Endometrium (tissue), 2 donors: ENCODE measurements at regions not wholly inside any gene's neighbourhood (a gene's known extent, or its start where the extent isn't known, plus 50 kb on each side); places are given as distances from the start of the nearest gene placed in this dataset.
"Not testable (repeated sequence)": the region's sequence is repeated elsewhere in the genome, so short reads cannot be mapped to it uniquely, and the experiment has no call there.

ENCODE experiments used
- FAIRE-seq: peaks from 2 replicates; lab custom pipeline; 2012; peaks lifted over from hg19 to GRCh38; lab: Jason Lieb, UNC
- donor health status: control.
- donor health status: control.

DNA sequence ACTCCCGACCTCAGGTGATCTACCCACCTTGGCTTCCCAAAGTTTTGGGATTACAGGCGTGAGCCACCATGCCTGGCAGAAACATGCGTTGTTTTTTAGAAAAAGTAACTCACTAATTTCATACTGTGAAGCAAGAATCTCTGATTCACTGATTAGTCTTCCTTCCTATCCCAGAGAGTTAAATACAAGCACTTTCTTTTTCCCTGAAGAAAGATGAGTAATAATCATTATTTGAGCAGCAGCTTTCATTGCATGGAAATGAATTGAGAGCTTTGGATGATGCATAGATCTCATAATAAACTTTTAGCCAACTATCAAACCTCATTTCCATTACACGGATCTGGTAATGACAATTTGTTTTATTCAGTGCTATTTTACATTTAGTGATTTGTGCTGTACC lies 892.5 kb upstream of the EYS start:
- no peak for FAIRE-seq

GRCh38 chr6:66578362-66578761 lies 871.3 kb upstream of the EYS start:
- FAIRE-seq: no peak

GRCh38 chr6:66568271-66568670 lies 861.2 kb upstream of the EYS start:
- no peak for FAIRE-seq

GRCh38 chr6:66561479-66561878 lies 854.5 kb upstream of the EYS start:
- no peak for FAIRE-seq

DNA sequence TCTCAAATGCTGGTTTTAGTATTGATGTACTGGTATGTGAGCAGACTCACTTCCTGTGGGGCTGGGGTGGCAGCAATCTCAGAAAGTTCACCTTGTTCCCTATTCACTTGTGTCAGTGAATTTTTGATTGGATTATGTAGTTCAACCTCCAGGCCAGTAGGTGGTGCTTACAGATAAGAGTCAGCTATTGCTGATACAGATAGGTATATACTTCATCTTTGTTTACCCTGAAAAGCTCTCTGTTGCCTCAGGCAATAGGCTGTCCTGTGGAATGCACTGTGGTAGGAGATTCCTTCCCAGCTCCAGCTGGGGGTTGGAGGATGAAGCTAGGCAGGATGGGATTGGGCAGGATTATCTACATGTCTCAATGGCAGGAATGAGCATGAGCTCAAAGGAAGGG lies 851.2 kb upstream of the EYS start:
- no peak for FAIRE-seq

DNA sequence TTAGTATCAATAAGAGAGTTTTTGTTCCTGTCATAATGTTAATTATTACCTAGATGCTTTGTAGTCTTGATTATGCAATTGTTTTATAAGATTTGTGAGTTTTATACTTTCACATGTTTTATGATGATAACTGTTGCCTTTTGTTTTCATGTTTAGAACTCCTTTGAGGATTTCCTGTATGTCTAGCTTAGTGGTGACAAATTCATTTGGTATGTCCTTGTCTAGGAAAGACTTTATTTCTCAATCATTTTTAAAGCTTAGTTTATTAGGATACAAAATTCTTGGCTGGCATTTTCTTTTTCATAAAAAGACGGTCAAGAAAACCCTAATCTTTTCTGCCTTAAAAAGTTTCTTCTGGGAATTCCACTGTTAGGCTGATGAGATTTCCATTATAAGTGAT lies 849.9 kb upstream of the EYS start:
- no peak for FAIRE-seq

DNA sequence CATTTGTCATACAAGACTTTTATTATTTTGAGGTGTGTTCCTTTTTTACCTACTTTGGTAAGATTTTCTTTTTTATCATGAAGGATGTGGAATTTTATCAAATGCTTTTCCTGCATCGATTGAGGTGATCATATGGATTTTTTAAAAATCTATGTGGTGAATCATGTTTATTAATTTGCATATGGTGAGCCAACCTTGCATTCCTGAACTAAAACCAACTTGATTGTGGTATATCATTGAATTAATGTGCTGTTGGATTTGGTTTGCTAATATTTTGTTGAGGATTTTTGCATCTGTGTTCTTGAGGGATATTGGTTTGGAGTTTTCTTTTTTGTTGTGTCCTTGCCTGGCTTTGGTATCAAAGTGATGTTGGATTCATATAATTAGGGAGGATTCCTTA lies 848.1 kb upstream of the EYS start:
- FAIRE-seq: no peak

GRCh38 chr6:66553441-66553840 lies 846.4 kb upstream of the EYS start:
- FAIRE-seq: no peak

GRCh38 chr6:66538551-66539135 lies 831.6 kb upstream of the EYS start:
- FAIRE-seq: no peak

DNA sequence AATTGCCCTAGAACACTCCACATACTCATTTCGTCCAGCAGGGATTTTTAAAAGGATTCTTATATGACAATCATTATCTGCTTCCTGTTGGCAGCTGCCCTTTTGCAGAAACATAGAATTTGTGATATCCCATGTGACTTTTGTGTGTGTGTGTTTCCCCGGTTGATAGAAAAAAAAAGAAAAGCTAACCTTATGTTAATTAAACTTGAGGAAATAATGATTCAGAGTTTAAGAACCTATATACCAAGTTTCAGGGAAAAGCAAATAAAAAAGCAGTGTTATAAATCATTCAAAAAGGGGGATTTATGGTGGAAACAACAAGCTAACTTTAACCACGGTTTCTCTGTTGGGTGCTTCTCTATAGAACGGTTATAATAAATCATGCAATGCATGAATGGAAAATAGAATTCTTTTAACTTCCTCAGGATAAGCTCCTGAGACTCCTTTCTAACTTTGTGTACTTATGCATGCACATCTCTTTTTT lies 826.9 kb upstream of the EYS start:
- FAIRE-seq: no peak

DNA sequence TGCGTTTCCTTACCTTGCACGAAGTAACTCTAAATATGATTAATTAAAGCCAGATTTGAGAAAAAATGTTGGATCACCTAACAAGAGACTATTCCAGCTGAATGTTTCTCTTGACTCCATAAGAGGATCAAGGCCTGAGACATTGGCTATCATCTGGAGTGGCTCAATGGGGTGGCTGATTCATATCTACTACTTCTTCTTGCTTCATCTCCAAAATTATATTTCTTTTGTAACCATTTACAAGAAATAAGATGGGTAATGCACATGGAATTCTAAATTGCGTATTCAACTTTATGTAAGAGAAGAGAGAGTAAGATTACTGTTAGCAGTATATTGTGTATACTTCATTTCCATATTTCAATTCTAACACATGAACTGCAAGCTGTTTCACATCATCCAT lies 819.0 kb upstream of the EYS start:
- no peak for FAIRE-seq

GRCh38 chr6:66522864-66523263 lies 815.8 kb upstream of the EYS start:
- no peak for FAIRE-seq

- no peak for FAIRE-seq
Measured at GRCh38 chr6:66516377-66516776, 809.4 kb upstream of the EYS start.

DNA sequence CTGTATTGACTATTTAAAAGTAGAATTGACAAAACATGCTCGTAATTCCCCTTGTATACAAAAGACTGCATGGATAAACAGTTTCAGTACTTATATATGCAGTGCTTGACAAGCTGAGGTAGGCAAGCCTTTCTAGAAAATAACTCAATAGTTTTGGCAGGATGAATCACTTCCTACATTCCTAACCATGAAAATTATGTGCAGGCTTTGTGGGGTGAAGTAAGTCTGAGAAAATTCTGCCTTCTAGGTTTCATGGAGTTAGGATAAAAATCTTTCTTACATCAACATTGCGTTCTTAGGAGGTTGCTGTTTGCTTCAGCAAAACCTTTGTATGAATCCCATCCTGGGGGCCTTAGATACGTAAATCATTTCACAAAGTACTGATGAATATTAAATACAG lies 801.4 kb upstream of the EYS start:
- no peak for FAIRE-seq

DNA sequence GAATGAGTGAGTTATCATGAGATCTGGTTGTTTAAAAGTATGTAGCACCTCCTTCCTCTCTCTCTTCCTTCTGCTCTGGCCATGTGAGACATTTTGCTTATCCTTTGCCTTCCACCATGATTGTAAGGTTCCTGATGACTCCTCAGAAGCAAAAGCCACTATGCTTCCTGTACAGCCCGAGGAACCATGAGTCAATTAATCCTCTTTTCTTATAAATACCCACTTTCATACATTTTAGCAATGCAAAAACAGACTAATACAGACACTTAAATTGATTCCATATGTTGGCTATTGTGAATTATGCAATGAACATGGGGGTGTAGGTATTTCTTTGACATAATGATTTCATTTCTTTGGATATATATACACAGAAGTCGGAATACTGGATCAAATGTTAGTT lies 792.8 kb upstream of the EYS start:
- FAIRE-seq: no peak

- no peak for FAIRE-seq
Measured at GRCh38 chr6:66496659-66497058, 789.6 kb upstream of the EYS start.

GRCh38 chr6:66494643-66495042 lies 787.6 kb upstream of the EYS start:
- FAIRE-seq: not testable (repeated sequence)

DNA sequence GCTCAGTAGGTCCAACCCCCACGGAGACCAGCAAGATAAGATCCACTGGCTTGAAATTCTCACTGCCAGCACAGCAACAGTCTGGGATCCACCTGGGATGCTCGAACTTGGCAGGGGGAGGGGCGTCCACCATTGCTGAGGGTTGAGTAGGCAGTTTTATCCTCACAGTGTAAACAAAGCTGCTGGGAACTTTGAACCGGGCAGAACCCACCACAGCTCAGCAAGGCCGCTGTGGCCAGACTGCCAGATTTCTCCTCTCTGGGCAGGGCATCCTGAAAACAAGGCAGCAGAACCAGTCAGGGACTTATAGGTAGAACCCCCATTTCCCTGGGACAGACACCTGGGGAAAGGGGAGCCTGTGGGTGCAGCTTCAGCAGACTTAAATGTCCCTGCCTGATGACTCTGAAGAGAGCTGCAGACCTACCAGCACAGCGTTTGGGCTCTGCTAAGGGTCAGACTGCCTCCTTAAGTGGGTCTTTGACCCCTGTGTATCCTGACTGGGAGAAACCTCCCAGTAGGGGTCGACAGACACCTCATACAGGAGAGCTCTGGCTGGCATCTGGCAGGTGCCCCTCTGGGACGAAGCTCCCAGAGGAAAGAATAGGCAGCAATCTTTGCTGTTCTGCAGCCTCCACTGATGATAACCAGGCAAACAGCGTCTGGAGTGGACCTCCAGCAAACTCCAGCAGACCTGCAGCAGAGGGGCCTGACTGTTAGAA lies 782.4 kb upstream of the EYS start:
- FAIRE-seq: no peak

GRCh38 chr6:66481216-66481615 lies 774.2 kb upstream of the EYS start:
- FAIRE-seq: no peak

DNA sequence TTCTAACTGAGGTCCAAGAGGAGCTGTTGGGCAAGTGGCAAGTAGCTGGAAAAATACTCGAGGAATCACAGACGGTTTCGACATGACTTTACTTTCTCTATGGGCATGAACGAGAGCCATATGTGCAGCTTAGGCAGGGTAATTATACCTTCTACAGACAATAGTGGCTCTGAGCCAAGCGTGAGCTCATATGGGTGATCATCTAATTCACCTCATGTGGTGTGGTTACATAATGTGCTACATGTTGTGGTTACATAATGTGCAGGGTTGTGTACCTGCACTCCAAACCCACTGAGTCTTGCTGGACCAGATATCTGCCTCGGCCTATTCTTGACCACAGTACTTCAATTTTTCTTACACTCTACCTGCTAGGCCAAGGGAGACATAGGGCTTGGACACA lies 771.7 kb upstream of the EYS start:
- no peak for FAIRE-seq

- FAIRE-seq: no peak
Measured at GRCh38 chr6:66435321-66435720, 728.3 kb upstream of the EYS start.

GRCh38 chr6:66429210-66429609 lies 722.2 kb upstream of the EYS start:
- no peak for FAIRE-seq

- FAIRE-seq: no peak
Measured at GRCh38 chr6:66423047-66423446, 716.0 kb upstream of the EYS start.

DNA sequence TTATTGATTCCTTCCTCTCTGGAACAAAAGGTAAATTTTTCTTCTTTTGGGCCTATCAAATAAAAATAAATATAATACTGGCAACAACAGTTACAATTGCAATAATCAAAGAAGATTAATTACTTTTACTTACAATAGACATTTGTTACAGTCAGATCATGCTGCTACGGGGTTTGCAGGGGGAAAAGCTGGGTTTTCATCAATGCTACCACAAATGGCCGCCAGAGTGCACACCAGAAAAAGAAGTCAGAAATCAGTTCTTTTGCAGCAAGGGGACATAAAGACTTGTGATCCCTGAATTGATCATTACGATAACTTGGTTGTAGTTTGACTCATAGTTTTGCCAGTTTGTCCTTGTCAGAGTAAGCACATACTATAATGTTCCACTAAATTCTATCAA lies 714.5 kb upstream of the EYS start:
- no peak for FAIRE-seq
